Erythroblast (primary cell): ENCODE measurements at regions not wholly inside any gene's neighbourhood (a gene's known extent, or its start where the extent isn't known, plus 50 kb on each side); places are given as distances from the start of the nearest gene placed in this dataset.

Source experiments
- GATA1 ChIP-seq: IDR thresholded peaks from 2 replicates; pipeline ENCODE4 v1.6.1; 2011; ENCODE audit warnings: low read depth, mild to moderate bottlenecking, control low read depth, low read length, moderate library complexity
- POLR2A ChIP-seq: IDR thresholded peaks from 2 replicates; pipeline ENCODE4 v1.6.1; 2011; ENCODE audit warnings: mild to moderate bottlenecking, low read length

GRCh38 chr18:67134911-67135310, 381.6 kb downstream of the DSEL start:
- TF ChIP-seq POLR2A (no peak), GATA1 (no peak)
